DND-41 (cell line): ENCODE measurements at regions not wholly inside any gene's neighbourhood (a gene's known extent, or its start where the extent isn't known, plus 50 kb on each side); places are given as distances from the start of the nearest gene placed in this dataset.

Experiments used
- CTCF ChIP-seq: IDR thresholded peaks from 2 replicates; pipeline ENCODE4 v1.5.1; 2012; ENCODE audit warnings: borderline replicate concordance, low read length, moderate library complexity, mild to moderate bottlenecking; ENCODE audit not compliant: poor library complexity, severe bottlenecking; ENCODE audit errors: extremely low read depth
- EZH2 ChIP-seq: IDR thresholded peaks from 3 replicates; pipeline ENCODE4 v1.6.1; 2012; ENCODE audit warnings: borderline replicate concordance, low read depth, mild to moderate bottlenecking, moderate library complexity, low read length, inconsistent platforms; ENCODE audit not compliant: severe bottlenecking

GRCh38 chr4:124417371-124417770, 295.2 kb downstream of the ANKRD50 start:
- TF ChIP-seq EZH2: no peak
- TF ChIP-seq CTCF: no peak
